GM20000 (cell line): ENCODE measurements at regions not wholly inside any gene's neighbourhood (a gene's known extent, or its start where the extent isn't known, plus 50 kb on each side); places are given as distances from the start of the nearest gene placed in this dataset.

ENCODE experiments used
- DNase-seq: peaks from one replicate; pipeline ENCODE4 v3.0.0; 2012; ENCODE audit warnings: low spot score
- TF ChIP-seq, protein P1 (sequence below): IDR thresholded peaks from 2 replicates; pipeline ENCODE4 v1.5.1; 2012; ENCODE audit warnings: mild to moderate bottlenecking, control low read depth; ENCODE audit errors: extremely low read depth, missing control alignments

DNA sequence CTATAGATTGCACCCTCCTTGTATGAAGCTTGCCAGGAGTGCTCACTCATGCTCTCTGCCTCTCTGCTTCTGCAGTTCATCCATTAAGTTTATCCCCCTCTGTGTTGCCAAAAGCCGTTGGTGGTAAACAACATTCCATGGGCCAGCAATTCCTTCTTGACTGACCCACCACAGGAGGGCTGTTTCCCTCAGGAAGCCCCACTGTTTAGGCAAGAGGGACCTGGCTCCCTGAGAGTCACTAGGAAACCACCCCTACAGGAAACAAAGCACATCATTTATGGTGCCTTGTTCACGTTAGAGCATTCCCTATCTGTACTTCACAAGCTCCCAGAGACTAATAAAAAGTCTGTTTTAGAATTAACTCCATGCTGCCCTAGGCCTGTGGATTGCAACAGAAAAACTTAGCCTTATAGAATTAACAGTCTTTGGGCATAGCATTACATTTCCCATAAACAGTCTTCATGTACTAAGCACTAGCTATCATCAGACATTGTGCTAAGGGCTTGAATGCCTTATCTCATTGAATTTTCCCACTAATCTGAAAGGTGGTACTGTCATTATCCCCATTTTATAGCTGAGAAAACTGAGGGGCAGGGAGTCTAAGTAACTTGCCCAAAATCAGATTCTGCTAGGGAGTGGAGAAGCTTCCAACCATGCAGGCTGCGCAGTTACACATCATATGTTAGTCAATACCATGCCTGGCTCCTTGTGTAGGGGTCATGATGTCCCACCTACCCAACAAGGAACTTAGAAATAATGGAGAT lies 149.9 kb downstream of the SHQ1 start:
- DNase-seq = no peak
- TF ChIP-seq, protein P1, sequence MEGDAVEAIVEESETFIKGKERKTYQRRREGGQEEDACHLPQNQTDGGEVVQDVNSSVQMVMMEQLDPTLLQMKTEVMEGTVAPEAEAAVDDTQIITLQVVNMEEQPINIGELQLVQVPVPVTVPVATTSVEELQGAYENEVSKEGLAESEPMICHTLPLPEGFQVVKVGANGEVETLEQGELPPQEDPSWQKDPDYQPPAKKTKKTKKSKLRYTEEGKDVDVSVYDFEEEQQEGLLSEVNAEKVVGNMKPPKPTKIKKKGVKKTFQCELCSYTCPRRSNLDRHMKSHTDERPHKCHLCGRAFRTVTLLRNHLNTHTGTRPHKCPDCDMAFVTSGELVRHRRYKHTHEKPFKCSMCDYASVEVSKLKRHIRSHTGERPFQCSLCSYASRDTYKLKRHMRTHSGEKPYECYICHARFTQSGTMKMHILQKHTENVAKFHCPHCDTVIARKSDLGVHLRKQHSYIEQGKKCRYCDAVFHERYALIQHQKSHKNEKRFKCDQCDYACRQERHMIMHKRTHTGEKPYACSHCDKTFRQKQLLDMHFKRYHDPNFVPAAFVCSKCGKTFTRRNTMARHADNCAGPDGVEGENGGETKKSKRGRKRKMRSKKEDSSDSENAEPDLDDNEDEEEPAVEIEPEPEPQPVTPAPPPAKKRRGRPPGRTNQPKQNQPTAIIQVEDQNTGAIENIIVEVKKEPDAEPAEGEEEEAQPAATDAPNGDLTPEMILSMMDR = no peak

DNA sequence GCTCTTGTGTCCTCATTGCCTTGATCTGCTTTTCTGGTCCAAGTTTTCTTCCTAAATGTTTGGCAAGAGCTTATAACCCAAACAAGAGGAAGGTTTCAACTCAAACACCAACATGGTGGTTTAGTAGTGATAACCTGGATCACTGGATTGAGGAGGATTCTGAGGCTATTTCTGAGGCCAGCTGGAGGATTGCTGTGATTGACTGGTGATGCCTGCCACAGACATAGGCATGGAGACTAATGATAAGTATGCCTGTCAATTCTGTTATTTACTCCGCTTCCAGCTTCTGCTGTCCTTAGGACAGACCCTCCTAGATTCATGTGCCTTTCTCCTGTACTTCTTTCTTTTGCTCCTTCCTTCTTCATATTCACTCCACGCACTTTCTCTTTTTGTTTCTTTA lies 150.5 kb downstream of the SHQ1 start:
- DNase-seq = no peak
- TF ChIP-seq, protein P1 = no peak

DNA sequence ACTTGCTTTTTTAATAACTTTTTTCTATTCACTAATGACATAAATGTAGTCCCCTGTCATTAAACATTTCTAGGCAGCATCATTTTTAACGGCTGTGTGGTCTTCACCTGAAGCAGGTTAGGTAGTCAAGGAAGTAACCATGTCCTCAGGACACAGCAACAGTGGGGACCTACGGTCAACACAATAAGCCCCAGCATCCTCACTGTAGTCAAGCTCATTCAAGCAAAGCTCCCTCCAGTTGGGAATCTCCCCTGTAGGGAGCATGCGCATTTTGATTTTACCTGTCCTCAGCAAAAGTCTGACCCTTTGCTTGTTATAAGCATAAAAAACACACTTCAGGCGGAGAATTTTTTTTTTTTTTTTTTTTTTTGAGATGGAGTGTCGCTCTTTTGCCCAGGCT lies 151.4 kb downstream of the SHQ1 start:
- no peak for DNase-seq
- TF ChIP-seq, protein P1 = no peak

DNA sequence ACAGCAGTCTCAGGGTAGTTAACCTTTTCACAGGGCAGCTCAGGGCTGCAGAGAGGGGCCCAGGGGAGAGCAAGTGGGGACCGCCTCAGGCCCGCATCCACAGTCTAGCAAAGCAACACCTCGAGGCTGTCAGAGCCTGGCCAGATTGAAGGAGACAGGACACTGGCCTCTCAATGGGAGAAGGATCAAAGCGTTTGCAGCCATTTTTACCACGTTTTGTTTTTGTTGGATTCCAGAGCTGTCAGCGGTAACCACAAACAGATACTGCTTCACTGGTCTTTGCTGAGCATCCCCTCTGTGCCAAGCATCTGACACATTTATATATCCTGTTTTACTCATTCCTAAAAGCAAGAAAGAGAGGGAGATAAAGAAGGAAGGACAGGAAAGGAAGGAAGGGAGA lies 153.8 kb downstream of the SHQ1 start:
- TF ChIP-seq, protein P1 = no peak
- DNase-seq = no peak

DNA sequence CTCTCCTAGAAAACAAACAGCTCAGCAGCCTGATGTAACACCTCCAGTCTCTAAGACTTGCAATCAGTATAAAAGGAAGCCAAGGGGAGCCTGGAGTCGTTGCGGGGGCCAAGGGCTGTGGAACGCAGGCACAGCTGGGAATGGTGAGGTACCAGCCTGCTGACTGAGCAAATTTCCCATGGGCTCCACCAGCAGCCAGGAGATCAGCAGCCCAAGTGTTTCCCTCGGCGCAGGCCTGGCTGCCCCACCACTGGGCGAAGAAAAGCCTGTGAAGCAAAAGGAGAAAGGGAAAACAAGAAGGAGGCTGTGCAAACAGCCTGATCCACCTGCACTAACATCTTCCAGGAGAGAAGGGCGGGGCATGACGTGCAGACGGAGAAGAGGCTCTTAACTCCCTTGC lies 155.3 kb downstream of the SHQ1 start:
- TF ChIP-seq, protein P1 = no peak
- no peak for DNase-seq

DNA sequence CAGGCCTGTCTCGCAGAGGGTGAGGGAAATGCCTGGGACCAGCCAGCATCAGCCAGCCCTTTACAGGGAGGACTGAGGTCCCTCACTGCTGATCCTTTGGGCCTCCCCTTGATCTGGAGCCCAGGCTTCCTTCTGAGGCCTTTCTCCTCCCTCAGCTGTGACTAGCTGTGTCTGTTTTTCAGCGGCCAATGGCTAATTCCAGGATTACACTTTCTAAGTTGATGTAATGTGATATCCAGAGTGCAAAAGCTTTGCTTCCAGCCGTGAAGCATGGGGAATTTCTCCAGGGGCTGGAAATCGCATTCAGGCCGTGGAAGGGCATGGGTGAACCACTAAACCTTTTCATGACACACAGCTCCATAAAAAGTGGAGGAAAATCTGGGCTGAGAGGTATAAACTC lies 157.6 kb downstream of the SHQ1 start:
- no peak for DNase-seq

DNA sequence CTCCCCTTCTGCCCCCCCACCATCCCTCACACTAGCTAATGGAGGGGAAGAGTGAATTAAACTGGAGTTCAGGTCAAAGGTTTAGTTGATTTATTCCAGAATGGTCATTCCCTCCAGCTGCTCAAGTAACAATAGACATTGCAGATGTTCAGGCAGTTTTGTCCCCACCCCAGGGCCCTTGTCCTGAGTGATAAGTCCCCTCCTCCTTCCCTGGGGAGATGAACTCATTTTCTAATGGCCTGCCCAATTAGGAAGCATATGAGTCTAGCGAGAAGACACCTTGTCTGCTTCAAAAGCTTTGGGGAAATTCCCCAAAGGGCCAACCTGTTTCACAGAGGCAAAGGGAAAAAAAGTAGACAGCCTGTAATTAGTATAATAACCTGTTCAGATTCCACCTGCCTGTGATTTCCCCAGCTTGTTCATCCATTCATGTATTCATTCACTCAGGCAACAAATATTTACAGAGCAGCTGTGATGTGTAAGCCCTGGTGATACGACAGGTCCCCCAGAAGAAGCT lies 165.3 kb downstream of the SHQ1 start:
- peak; percentile 66 for DNase-seq
- TF ChIP-seq, protein P1 = no peak

More for the DNA sequence above, 157.6 kb downstream of the SHQ1 start:
- TF ChIP-seq, protein P1 = no peak
